WTC11 (cell line): ENCODE measurements at regions not wholly inside any gene's neighbourhood (a gene's known extent, or its start where the extent isn't known, plus 50 kb on each side); places are given as distances from the start of the nearest gene placed in this dataset.

Source experiments
- CREB1 ChIP-seq: sonication (generic); formaldehyde crosslinking; IDR thresholded peaks from 2 replicates; pipeline ENCODE4 v1.8.0; 2023; ENCODE audit warnings: mild to moderate bottlenecking, missing genetic modification reagents
- CREM ChIP-seq: sonication (generic); formaldehyde crosslinking; IDR thresholded peaks from 2 replicates; pipeline ENCODE4 v1.8.1; 2022; ENCODE audit warnings: mild to moderate bottlenecking, missing genetic modification reagents, moderate library complexity
- CTCF ChIP-seq: fragments of 200-600 bp; IDR thresholded peaks from 2 replicates; pipeline ENCODE4 v1.8.0; 2022; ENCODE audit warnings: antibody characterized with exemption
- NFE2L1 ChIP-seq: sonication (generic); formaldehyde crosslinking; IDR thresholded peaks from 2 replicates; pipeline ENCODE4 v1.8.1; 2023; ENCODE audit warnings: missing genetic modification reagents
- NR2C2 ChIP-seq: sonication (generic); formaldehyde crosslinking; IDR thresholded peaks from 2 replicates; pipeline ENCODE4 v1.8.0; 2022; ENCODE audit warnings: mild to moderate bottlenecking, missing genetic modification reagents
- TCF7 ChIP-seq: sonication (generic); formaldehyde crosslinking; IDR thresholded peaks from 2 replicates; pipeline ENCODE4 v1.8.0; 2022; ENCODE audit warnings: mild to moderate bottlenecking, low read depth, missing genetic modification reagents, moderate library complexity
- USF2 ChIP-seq: sonication (generic); formaldehyde crosslinking; IDR thresholded peaks from 2 replicates; pipeline ENCODE4 v1.8.1; 2023; ENCODE audit warnings: mild to moderate bottlenecking, missing genetic modification reagents, moderate library complexity
- ZNF138 ChIP-seq: sonication (generic); formaldehyde crosslinking; conservative IDR thresholded peaks from 2 replicates; pipeline ENCODE4 v1.8.1; 2022; ENCODE audit warnings: mild to moderate bottlenecking, moderate library complexity, missing genetic modification reagents
- TF ChIP-seq, protein P1 (sequence below): sonication (generic); formaldehyde crosslinking; IDR thresholded peaks from 2 replicates; pipeline ENCODE4 v1.8.0; 2022; ENCODE audit warnings: mild to moderate bottlenecking, missing genetic modification reagents
- TF ChIP-seq, protein P2 (sequence below): sonication (generic); formaldehyde crosslinking; IDR thresholded peaks from 2 replicates; pipeline ENCODE4 v1.8.1; 2023; ENCODE audit warnings: mild to moderate bottlenecking, missing genetic modification reagents, borderline replicate concordance
- TF ChIP-seq, protein P3 (sequence below): sonication (generic); formaldehyde crosslinking; IDR thresholded peaks from 2 replicates; pipeline ENCODE4 v1.8.1; 2023; ENCODE audit warnings: mild to moderate bottlenecking, missing genetic modification reagents

DNA sequence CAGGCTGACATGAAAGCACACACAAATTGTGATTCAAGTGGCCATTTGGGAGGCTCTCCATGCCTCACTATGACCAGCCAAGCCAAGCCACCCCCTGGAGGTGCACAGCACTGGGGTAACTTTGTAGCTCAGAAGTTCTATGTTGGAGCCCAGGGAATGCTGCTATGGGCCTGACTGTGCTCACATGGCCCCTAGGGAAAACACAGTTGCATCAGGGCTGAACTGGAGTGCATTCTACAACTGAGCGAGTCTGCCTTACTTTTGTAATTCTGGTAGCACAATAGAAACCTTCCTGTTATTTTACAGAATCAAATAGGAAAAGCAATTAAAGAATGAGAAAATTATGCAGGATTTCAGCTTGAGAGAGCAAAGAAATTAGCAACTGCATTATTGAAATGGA is 455.5 kb upstream of the TRPC7 start:
- TF ChIP-seq TCF7 (no peak), NFE2L1 (CRISPR knock-in tag) (no peak), CREM (CRISPR knock-in tag) (no peak), CTCF (no peak), CREB1 (CRISPR knock-in tag) (no peak), NR2C2 (CRISPR knock-in tag) (no peak), USF2 (no peak), ZNF138 (no peak)
- TF ChIP-seq, protein P1, sequence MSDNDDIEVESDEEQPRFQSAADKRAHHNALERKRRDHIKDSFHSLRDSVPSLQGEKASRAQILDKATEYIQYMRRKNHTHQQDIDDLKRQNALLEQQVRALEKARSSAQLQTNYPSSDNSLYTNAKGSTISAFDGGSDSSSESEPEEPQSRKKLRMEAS (CRISPR knock-in tag) = no peak
- TF ChIP-seq, protein P2, sequence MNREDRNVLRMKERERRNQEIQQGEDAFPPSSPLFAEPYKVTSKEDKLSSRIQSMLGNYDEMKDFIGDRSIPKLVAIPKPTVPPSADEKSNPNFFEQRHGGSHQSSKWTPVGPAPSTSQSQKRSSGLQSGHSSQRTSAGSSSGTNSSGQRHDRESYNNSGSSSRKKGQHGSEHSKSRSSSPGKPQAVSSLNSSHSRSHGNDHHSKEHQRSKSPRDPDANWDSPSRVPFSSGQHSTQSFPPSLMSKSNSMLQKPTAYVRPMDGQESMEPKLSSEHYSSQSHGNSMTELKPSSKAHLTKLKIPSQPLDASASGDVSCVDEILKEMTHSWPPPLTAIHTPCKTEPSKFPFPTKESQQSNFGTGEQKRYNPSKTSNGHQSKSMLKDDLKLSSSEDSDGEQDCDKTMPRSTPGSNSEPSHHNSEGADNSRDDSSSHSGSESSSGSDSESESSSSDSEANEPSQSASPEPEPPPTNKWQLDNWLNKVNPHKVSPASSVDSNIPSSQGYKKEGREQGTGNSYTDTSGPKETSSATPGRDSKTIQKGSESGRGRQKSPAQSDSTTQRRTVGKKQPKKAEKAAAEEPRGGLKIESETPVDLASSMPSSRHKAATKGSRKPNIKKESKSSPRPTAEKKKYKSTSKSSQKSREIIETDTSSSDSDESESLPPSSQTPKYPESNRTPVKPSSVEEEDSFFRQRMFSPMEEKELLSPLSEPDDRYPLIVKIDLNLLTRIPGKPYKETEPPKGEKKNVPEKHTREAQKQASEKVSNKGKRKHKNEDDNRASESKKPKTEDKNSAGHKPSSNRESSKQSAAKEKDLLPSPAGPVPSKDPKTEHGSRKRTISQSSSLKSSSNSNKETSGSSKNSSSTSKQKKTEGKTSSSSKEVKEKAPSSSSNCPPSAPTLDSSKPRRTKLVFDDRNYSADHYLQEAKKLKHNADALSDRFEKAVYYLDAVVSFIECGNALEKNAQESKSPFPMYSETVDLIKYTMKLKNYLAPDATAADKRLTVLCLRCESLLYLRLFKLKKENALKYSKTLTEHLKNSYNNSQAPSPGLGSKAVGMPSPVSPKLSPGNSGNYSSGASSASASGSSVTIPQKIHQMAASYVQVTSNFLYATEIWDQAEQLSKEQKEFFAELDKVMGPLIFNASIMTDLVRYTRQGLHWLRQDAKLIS (CRISPR knock-in tag) = no peak
- TF ChIP-seq, protein P3, sequence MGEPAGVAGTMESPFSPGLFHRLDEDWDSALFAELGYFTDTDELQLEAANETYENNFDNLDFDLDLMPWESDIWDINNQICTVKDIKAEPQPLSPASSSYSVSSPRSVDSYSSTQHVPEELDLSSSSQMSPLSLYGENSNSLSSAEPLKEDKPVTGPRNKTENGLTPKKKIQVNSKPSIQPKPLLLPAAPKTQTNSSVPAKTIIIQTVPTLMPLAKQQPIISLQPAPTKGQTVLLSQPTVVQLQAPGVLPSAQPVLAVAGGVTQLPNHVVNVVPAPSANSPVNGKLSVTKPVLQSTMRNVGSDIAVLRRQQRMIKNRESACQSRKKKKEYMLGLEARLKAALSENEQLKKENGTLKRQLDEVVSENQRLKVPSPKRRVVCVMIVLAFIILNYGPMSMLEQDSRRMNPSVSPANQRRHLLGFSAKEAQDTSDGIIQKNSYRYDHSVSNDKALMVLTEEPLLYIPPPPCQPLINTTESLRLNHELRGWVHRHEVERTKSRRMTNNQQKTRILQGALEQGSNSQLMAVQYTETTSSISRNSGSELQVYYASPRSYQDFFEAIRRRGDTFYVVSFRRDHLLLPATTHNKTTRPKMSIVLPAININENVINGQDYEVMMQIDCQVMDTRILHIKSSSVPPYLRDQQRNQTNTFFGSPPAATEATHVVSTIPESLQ (CRISPR knock-in tag) = no peak
